Colonic mucosa (tissue), 4 donors: ENCODE measurements at regions not wholly inside any gene's neighbourhood (a gene's known extent, or its start where the extent isn't known, plus 50 kb on each side); places are given as distances from the start of the nearest gene placed in this dataset.
"Not testable (repeated sequence)": the region's sequence is repeated elsewhere in the genome, so short reads cannot be mapped to it uniquely, and the experiment has no call there.

Experiments
- DNase-seq: peaks from one replicate; pipeline ENCODE4 v3.0.0-alpha.2; 2020
- H3K27ac ChIP-seq: fragments of 200-600 bp; one replicate; pipeline ENCODE4 v1.8.0; 2021
- H3K27me3 ChIP-seq: fragments of 200-600 bp; one replicate; pipeline ENCODE4 v1.8.0; 2021
- H3K36me3 ChIP-seq: fragments of 200-600 bp; one replicate; pipeline ENCODE4 v1.8.0; 2021
- H3K4me1 ChIP-seq: fragments of 200-600 bp; one replicate; pipeline ENCODE4 v1.8.0; 2021; ENCODE audit warnings: mild to moderate bottlenecking
- H3K4me3 ChIP-seq: fragments of 200-600 bp; one replicate; pipeline ENCODE4 v1.8.0; 2021
- H3K9ac ChIP-seq, 2 donors: one replicate each; pipeline ENCODE4 v1.7.0; 2013; ENCODE audit warnings: control low read depth in 2 of 2, low read depth in 2 of 2, low read length in 2 of 2
- H3K9me3 ChIP-seq: fragments of 200-600 bp; one replicate; pipeline ENCODE4 v1.8.0; 2021
- CTCF ChIP-seq: fragments of 200-600 bp; IDR thresholded peaks from one replicate; pipeline ENCODE4 v1.8.0; 2022; ENCODE audit warnings: antibody characterized with exemption, mild to moderate bottlenecking
- intact Hi-C: fragments of 100-400 bp; cut with DNase I; formaldehyde crosslinking; loops from one replicate; pipeline ENCODE4 v1.14.1; 2022
- donor health status: healthy.
- donor health status: DM: no; HTN: no; CAD: no.
- donor health status: DM: no; HTN: no; CAD: no.

- DNase-seq, result no peak
- Histone ChIP-seq H3K4me3 (no peak overlapping the region), H3K4me1 (no peaks in the 10 kb centered on the region), H3K9ac (no peak overlapping the region), H3K36me3 (no peaks in the 10 kb centered on the region), H3K27me3 (no peaks in the 10 kb centered on the region), H3K9me3 (no peaks in the 10 kb centered on the region), H3K27ac (no peak overlapping the region)
- no peak for TF ChIP-seq CTCF
- intact Hi-C loops, result no loop called here
Observed at GRCh38 chr11:29061452-29061851, 953.3 kb downstream of the METTL15 start.

GRCh38 chr11:29056487-29056886 is 948.3 kb downstream of the METTL15 start:
- H3K4me3 ChIP-seq, H3K9ac ChIP-seq, H3K27me3 ChIP-seq, H3K9me3 ChIP-seq, H3K4me1 ChIP-seq, H3K36me3 ChIP-seq, intact Hi-C loops, DNase-seq, H3K27ac ChIP-seq: not testable (repeated sequence)

GRCh38 chr11:29051935-29052334 is 943.7 kb downstream of the METTL15 start:
- DNase-seq, result no peak
- Histone ChIP-seq H3K36me3 (no peaks in the 10 kb centered on the region), H3K9ac (no peak overlapping the region), H3K9me3 (no peaks in the 10 kb centered on the region), H3K4me1 (no peaks in the 10 kb centered on the region), H3K27ac (no peak overlapping the region), H3K4me3 (no peak overlapping the region), H3K27me3 (no peaks in the 10 kb centered on the region)
- TF ChIP-seq CTCF, result no peak
- intact Hi-C loops, result no loop called here

GRCh38 chr11:29050962-29051361 is 942.8 kb downstream of the METTL15 start:
- H3K4me1 ChIP-seq, H3K4me3 ChIP-seq, H3K27ac ChIP-seq, intact Hi-C loops, H3K9ac ChIP-seq, DNase-seq, H3K9me3 ChIP-seq, H3K27me3 ChIP-seq, H3K36me3 ChIP-seq: not testable (repeated sequence)

GRCh38 chr11:29040489-29040888 is 932.3 kb downstream of the METTL15 start:
- H3K9me3 ChIP-seq, result no peaks in the 10 kb centered on the region
- no peak overlapping the region for H3K9ac ChIP-seq
- intact Hi-C loops, result no loop called here
- no peaks in the 10 kb centered on the region for H3K27me3 ChIP-seq
- H3K36me3 ChIP-seq, result no peaks in the 10 kb centered on the region
- H3K27ac ChIP-seq, result no peak overlapping the region
- H3K4me1 ChIP-seq, result no peaks in the 10 kb centered on the region
- no peak for TF ChIP-seq CTCF
- no peak for DNase-seq
- no peak overlapping the region for H3K4me3 ChIP-seq

- intact Hi-C loops, result no loop called here
- TF ChIP-seq CTCF, result no peak
- no peak overlapping the region for H3K4me3 ChIP-seq
- H3K27me3 ChIP-seq, result no peaks in the 10 kb centered on the region
- H3K9ac ChIP-seq, result no peak overlapping the region
- H3K9me3 ChIP-seq, result no peaks in the 10 kb centered on the region
- no peaks in the 10 kb centered on the region for H3K36me3 ChIP-seq
- no peaks in the 10 kb centered on the region for H3K4me1 ChIP-seq
- no peak overlapping the region for H3K27ac ChIP-seq
- no peak for DNase-seq
Observed at GRCh38 chr11:29032384-29033149, 924.4 kb downstream of the METTL15 start.
